HG03135 (cell line): ENCODE measurements at regions not wholly inside any gene's neighbourhood (a gene's known extent, or its start where the extent isn't known, plus 50 kb on each side); places are given as distances from the start of the nearest gene placed in this dataset.
A peak's percentile ranks its signal among the peaks of the same experiment; 100 is the strongest.
"Not testable (repeated sequence)": the region's sequence is repeated elsewhere in the genome, so short reads cannot be mapped to it uniquely, and the experiment has no call there.

Experiments used
- ATAC-seq: cut with Tn5 transposase; IDR thresholded peaks from one replicate; pipeline ENCODE4 v1.9.1; 2021; ENCODE audit warnings: mild to moderate bottlenecking, moderate library complexity; ENCODE audit not compliant: unreplicated experiment

DNA sequence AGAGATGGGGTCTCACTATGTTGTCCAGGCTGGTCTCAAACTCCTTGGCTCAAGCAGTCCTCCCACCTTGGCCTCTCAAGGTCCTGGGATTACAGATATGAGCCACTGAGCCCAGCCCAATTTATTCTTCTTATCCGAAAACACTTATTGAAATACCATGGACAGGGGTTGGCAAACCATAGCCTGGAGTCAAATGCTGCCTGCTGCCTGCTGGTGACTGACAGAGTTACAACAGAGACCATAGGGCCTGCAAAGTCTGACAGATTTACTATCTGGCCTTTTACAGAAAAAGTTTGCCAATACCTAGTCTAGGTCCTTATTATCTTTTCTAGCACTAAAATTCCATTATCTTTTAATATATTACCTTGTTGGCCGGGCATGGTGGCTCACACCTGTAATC lies 87.1 kb upstream of the ZNF281 start:
- ATAC-seq, result no peak

DNA sequence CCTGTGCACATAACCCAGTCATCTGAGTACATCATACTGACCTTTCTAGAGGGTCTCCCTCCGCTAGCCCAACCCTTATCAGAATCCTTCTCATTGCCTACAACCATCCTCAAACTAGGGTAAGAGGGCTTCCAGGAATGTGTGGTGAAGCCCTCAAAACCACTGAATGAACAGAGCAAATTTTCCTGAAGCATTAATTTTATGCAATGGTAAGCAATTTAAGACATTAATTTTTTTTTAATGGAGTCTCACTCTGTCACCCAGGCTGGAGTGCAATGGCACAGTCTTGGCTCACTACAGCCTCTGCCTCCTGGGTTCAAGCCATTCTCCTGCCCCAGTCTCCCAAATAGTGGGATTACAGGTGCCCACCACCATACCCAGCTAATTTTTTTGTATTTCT lies 86.1 kb upstream of the ZNF281 start:
- no peak for ATAC-seq

DNA sequence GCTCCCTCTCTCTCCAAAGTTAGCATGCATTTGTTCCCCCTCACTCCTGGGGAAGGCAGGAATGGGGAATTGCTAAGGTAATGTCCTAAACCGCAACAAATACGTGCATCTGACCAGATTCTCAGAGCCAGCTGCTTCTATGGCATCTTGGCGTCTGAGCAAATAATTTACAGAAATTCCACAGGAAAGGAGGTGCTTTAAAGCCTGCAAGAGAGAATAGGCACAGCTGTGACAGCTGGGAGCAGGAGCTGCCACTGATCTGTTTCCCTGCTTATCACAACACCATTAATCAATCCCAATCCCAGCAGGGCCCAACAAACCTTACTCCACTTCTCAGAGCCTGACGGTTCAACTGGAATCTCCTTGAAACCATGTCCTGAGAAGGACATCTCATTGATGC lies 83.5 kb upstream of the ZNF281 start:
- no peak for ATAC-seq

GRCh38 chr1:200491103-200491502 lies 81.3 kb upstream of the ZNF281 start:
- no peak for ATAC-seq

- ATAC-seq, result no peak
Observed at GRCh38 chr1:200490183-200490582, 80.3 kb upstream of the ZNF281 start.

GRCh38 chr1:200488375-200489165 lies 78.7 kb upstream of the ZNF281 start:
- ATAC-seq, result no peak

- ATAC-seq, result no peak
Observed at GRCh38 chr1:200487650-200488049, 77.8 kb upstream of the ZNF281 start.

GRCh38 chr1:200486634-200487033 lies 76.8 kb upstream of the ZNF281 start:
- ATAC-seq, result no peak

GRCh38 chr1:200484438-200484946 lies 74.7 kb upstream of the ZNF281 start:
- not testable (repeated sequence) for ATAC-seq

GRCh38 chr1:200483491-200484143 lies 73.8 kb upstream of the ZNF281 start:
- ATAC-seq, result peak; percentile 98

GRCh38 chr1:200480964-200481363 lies 71.1 kb upstream of the ZNF281 start:
- ATAC-seq, result no peak

GRCh38 chr1:200479816-200480215 lies 70.0 kb upstream of the ZNF281 start:
- ATAC-seq, result no peak

DNA sequence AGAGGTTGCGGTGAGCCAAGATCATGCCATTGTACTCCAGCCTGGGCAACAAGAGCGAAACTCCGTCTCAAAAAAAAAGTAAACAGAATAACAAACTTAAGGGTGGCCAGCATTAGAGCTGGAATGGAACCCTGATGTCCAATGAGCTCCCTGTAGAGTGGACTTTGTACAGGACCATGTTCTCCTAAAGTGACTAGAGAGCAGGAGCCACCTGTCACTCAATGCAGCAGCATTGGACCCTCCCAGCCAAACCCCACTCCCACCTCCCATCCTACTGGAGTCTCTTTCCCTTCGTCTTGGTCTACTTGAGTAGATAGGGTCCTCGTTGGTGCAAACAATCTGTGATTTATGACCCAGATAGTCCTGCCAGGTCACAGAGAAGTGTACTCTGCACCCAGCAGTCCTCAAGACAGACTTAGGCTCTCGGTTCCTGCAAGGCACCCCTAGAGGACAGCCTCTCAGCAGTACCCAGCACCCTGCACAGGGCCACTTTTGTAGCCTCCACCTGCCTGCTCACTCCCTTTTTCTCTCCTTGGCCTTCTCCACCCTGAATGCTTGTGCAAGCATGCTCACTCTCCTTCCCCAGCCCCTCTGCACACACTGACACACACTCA lies 69.2 kb upstream of the ZNF281 start:
- ATAC-seq, result no peak

DNA sequence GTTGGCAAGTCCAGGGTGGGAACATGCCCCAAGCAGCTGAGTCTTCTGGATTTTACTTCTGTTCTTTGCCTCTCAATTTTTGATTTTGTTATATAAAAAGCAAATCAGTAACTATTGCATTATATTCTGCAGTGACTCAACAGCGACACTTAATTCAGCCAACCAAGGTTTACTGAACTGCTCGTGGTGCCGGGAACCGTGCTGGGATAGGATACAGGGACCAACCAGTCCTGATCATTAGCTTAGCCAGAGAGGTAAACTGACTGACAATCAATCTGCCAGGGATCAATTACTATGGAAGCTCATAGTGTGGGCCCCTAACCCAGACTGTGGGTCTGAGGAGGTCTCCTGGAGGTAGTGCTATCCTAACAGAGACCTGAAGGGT lies 68.4 kb upstream of the ZNF281 start:
- no peak for ATAC-seq

- ATAC-seq, result no peak
Observed at GRCh38 chr1:200474633-200475032, 64.8 kb upstream of the ZNF281 start.

DNA sequence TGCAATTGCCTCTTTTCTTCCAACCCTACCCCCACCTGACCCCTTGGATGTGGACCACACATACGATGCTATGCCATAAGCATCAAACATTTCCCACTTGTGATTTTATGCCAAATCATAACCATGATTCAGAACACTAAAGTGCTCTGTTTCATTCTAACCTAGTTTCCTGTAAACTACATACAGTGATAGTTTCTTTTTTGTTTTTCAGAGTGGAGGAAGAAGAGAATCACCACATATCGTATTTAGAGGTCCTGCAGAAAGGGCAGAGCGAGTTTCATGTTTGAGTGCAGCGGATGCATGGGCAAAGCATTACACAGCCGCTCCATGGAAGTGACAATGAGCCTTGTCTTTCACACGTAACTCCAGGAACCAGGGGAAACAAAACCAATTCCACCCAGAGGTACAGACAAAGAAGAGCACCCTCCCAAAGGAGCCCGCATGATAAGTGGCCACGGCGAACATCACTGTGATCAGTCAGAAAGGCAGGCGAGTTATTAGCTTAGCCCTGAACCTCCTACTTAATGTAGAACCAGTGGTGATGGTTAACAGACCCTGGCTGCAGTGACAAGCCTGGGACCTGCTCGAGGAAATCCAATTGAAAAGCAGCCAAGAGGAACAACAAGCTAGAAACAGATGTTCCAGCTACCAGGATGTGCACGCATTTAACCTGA lies 64.0 kb upstream of the ZNF281 start:
- peak; percentile 86 for ATAC-seq

DNA sequence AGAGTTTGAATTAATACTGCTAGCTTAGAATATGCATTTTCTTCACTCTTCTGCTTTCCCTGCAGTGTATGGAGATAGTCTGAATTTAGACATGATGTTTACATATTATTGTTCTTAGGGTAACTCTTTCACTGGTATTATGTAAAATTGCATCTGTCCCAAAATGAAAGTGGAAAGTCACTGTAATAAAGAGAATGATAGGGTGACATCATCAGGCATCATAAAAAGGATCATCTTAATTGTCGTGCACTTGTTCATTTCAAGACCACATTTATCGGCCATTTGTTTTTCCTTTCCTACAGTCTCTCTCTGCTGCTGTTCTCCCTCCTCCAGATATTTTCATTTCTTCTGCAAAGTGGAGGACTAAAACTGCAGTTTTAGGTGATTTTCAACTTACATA lies 61.9 kb upstream of the ZNF281 start:
- ATAC-seq, result no peak

DNA sequence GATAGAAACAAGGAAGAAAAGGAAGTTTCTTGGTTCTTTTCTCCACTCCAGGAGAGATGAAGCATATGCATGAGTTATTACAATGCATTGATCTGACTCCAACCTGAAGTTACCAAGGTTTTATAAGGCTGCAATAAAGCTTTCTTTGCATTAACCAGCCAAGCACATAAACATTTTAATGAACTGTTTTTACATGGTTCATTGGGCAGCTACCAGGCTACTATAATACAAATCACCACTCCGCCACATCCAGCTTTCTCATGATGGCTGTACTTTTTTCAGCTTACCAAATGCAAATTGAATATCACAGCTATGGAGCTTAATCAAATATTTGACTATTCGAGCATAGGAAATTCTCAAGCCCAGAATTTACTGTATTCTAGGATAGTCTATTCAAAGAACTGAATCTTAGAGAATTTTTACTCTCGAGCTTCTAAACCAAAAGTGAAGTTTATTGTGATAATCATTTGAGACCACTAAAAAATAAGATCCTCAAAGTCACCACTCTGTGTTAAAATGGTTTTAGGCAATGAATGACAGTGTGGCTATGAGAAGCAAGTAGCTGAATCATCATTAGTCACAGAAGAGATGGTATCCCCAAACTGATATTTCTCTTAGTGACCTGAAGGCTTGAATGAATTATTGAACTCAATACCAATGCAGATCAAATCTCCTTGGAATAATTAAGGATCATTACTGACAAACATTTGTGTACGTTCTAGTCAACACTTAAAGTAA lies 58.6 kb upstream of the ZNF281 start:
- no peak for ATAC-seq

- no peak for ATAC-seq
Observed at GRCh38 chr1:200464784-200465400, 55.1 kb upstream of the ZNF281 start.
